ENCODE measurements at regions not wholly inside any gene's neighbourhood (a gene's known extent, or its start where the extent isn't known, plus 50 kb on each side); places are given as distances from the start of the nearest gene placed in this dataset.

GRCh38 chr20:12056839-12057238 is 139.1 kb downstream of the BTBD3 start:
- Histone ChIP-seq H2AFZ (ENCODE audit: insufficient read depth, low read depth, low read length, poor library complexity, severe bottlenecking) (no peak overlapping the region), H3K4me2 (replicated peaks; ENCODE audit: extremely low read depth, low read length, poor library complexity, severe bottlenecking) (no peak overlapping the region), H3K4me1 (ENCODE audit: control insufficient read depth in 1 of 2, insufficient read depth in 2 of 2, low read length in 2 of 2) (peaks cover 29 to 30% of the 10 kb centered on the region in 2 donors), H3K79me2 (ENCODE audit: insufficient read depth, low read length) (no peaks in the 10 kb centered on the region), H3K9ac (ENCODE audit: insufficient read depth, low read length, poor library complexity, severe bottlenecking) (no peak overlapping the region), H4K20me1 (ENCODE audit: insufficient read depth, low read length) (no peaks in the 10 kb centered on the region), H3K9me3 (replicated peaks in 1 of 2; ENCODE audit: control insufficient read depth in 1 of 2, insufficient read depth in 1 of 2, low read length in 2 of 2) (no peaks in the 10 kb centered on the region), H3K27ac (ENCODE audit: low read depth in 1 of 2, low read length in 2 of 2) (no peak overlapping the region), H3K36me3 (replicated peaks in 1 of 2; ENCODE audit: control insufficient read depth in 1 of 2, insufficient read depth in 2 of 2, low read length in 2 of 2) (no peaks in the 10 kb centered on the region), H3K4me3 (replicated peaks in 1 of 3; ENCODE audit: low read depth in 2 of 3, low read length in 3 of 3) (no peak overlapping the region), H3K27me3 (ENCODE audit: control insufficient read depth in 2 of 2, insufficient read depth in 2 of 2, low read length in 2 of 2) (no peaks in the 10 kb centered on the region)
- Mint-ChIP-seq H3K27ac (no peak overlapping the region), H3K4me1 (peaks cover 34% of the 10 kb centered on the region), H3K9me3 (peaks cover 0 to 3% (median 0%) of the 10 kb centered on the region in 7 donors), H3K36me3 (peaks cover 0 to 1% of the 10 kb centered on the region in 2 donors), H3K27me3 (ENCODE audit: low read depth in 3 of 3) (peaks cover 0 to 1% (median 0%) of the 10 kb centered on the region in 3 donors), H3K4me3 (no peak overlapping the region)
- intact Hi-C loops (cut with micrococcal nuclease): no loop called here
- no peak for TF ChIP-seq CTCF (IDR thresholded peaks at IDR 0.05)
- DNase-seq: no peak
- 79% methylated on average over 2 of the region's 2 CpGs for WGBS (ENCODE audit: insufficient coverage)

- intact Hi-C loops (cut with micrococcal nuclease): no loop called here
Observed at GRCh38 chr20:12057778-12058177, 140.1 kb downstream of the BTBD3 start.

More at GRCh38 chr20:12057778-12058177, 140.1 kb downstream of the BTBD3 start:
- WGBS (ENCODE audit: insufficient coverage): 89% methylated on average over 5 of the region's 6 CpGs
- no peaks in the 10 kb centered on the region for H4K20me1 ChIP-seq (ENCODE audit: insufficient read depth, low read length)
- H3K27me3 ChIP-seq (ENCODE audit: control insufficient read depth in 2 of 2, insufficient read depth in 2 of 2, low read length in 2 of 2): no peaks in the 10 kb centered on the region
- no peaks in the 10 kb centered on the region for H3K9me3 ChIP-seq (replicated peaks in 1 of 2; ENCODE audit: control insufficient read depth in 1 of 2, insufficient read depth in 1 of 2, low read length in 2 of 2)
- Mint-ChIP-seq H3K9me3 (peaks cover 0 to 3% (median 0%) of the 10 kb centered on the region in 7 donors), H3K4me1 (peaks cover 26% of the 10 kb centered on the region), H3K4me3 (no peak overlapping the region), H3K27me3 (ENCODE audit: low read depth in 3 of 3) (peaks cover 0 to 3% (median 1%) of the 10 kb centered on the region in 3 donors), H3K27ac (no peak overlapping the region), H3K36me3 (peaks cover 0 to 1% of the 10 kb centered on the region in 2 donors)
- peaks cover 24 to 25% of the 10 kb centered on the region in 2 donors for H3K4me1 ChIP-seq (ENCODE audit: control insufficient read depth in 1 of 2, insufficient read depth in 2 of 2, low read length in 2 of 2)
- H3K4me3 ChIP-seq (replicated peaks in 1 of 3; ENCODE audit: low read depth in 2 of 3, low read length in 3 of 3): no peak overlapping the region
- H3K9ac ChIP-seq (ENCODE audit: insufficient read depth, low read length, poor library complexity, severe bottlenecking): no peak overlapping the region
- no peaks in the 10 kb centered on the region for H3K79me2 ChIP-seq (ENCODE audit: insufficient read depth, low read length)
- H3K27ac ChIP-seq (ENCODE audit: low read depth in 1 of 2, low read length in 2 of 2): no peak overlapping the region
- H2AFZ ChIP-seq (ENCODE audit: insufficient read depth, low read depth, low read length, poor library complexity, severe bottlenecking): no peak overlapping the region
- no peaks in the 10 kb centered on the region for H3K36me3 ChIP-seq (replicated peaks in 1 of 2; ENCODE audit: control insufficient read depth in 1 of 2, insufficient read depth in 2 of 2, low read length in 2 of 2)
- no peak overlapping the region for H3K4me2 ChIP-seq (replicated peaks; ENCODE audit: extremely low read depth, low read length, poor library complexity, severe bottlenecking)
- DNase-seq: no peak
- no peak for TF ChIP-seq CTCF (IDR thresholded peaks at IDR 0.05)

All from CD14-positive monocyte (primary cell).